H9 (cell line): ENCODE measurements at regions not wholly inside any gene's neighbourhood (a gene's known extent, or its start where the extent isn't known, plus 50 kb on each side); places are given as distances from the start of the nearest gene placed in this dataset.

Experiments used
- DNase-seq: peaks from one replicate; pipeline ENCODE4 v3.0.0-alpha.2; 2017
- H2AFZ ChIP-seq: one replicate; pipeline ENCODE4 v1.6.1; 2013; ENCODE audit warnings: mild to moderate bottlenecking, low read length, control low read depth, moderate library complexity
- H2AK5ac ChIP-seq: 2 replicates; pipeline ENCODE4 v1.6.1; 2013; ENCODE audit warnings: low read length, control low read depth, mixed read lengths; ENCODE audit not compliant: insufficient read length
- H2BK120ac ChIP-seq: one replicate; pipeline ENCODE4 v1.6.1; 2013; ENCODE audit warnings: low read depth, mild to moderate bottlenecking, low read length, control low read depth, inconsistent platforms; ENCODE audit not compliant: poor library complexity, severe bottlenecking
- H2BK12ac ChIP-seq: 2 replicates; pipeline ENCODE4 v1.6.1; 2013; ENCODE audit warnings: low read length, control low read depth, mixed read lengths, low read depth; ENCODE audit not compliant: insufficient read length
- H2BK15ac ChIP-seq: 2 replicates; pipeline ENCODE4 v1.6.1; 2013; ENCODE audit warnings: low read depth, low read length, control low read depth
- H2BK20ac ChIP-seq: one replicate; pipeline ENCODE4 v1.6.1; 2013; ENCODE audit warnings: low read depth, mild to moderate bottlenecking, low read length, control low read depth, inconsistent platforms; ENCODE audit not compliant: poor library complexity, severe bottlenecking
- H2BK5ac ChIP-seq: 2 replicates; pipeline ENCODE4 v1.6.1; 2013; ENCODE audit warnings: low read length, control low read depth, mixed read lengths; ENCODE audit not compliant: insufficient read length
- H3K14ac ChIP-seq: 2 replicates; pipeline ENCODE4 v1.6.1; 2013; ENCODE audit warnings: low read length, control low read depth; ENCODE audit not compliant: insufficient read depth
- H3K18ac ChIP-seq: 2 replicates; pipeline ENCODE4 v1.6.1; 2013; ENCODE audit warnings: low read depth, mild to moderate bottlenecking, mixed read lengths, low read length, control low read depth; ENCODE audit not compliant: insufficient read length
- H3K23ac ChIP-seq: 2 replicates; pipeline ENCODE4 v1.6.1; 2013; ENCODE audit warnings: low read length, control low read depth, mixed read lengths, low read depth; ENCODE audit not compliant: insufficient read length
- H3K23me2 ChIP-seq: 2 replicates; pipeline ENCODE4 v1.6.1; 2013; ENCODE audit warnings: low read depth, mild to moderate bottlenecking, mixed read lengths, low read length, control low read depth; ENCODE audit not compliant: insufficient read length, poor library complexity, severe bottlenecking
- H3K27ac ChIP-seq: 2 replicates; pipeline ENCODE4 v1.5.1; 2013; ENCODE audit warnings: low read length, control low read depth, mixed read lengths, low read depth; ENCODE audit not compliant: insufficient read length
- H3K27me3 ChIP-seq: 2 replicates; pipeline ENCODE4 v1.6.1; 2013; ENCODE audit warnings: low read length, control low read depth, inconsistent platforms; ENCODE audit not compliant: insufficient read depth
- H3K4ac ChIP-seq: 2 replicates; pipeline ENCODE4 v1.6.1; 2013; ENCODE audit warnings: low read depth, mild to moderate bottlenecking, control low read depth, inconsistent platforms, low read length, moderate library complexity
- H3K4me1 ChIP-seq: 2 replicates; pipeline ENCODE4 v1.6.1; 2013; ENCODE audit warnings: low read length, control low read depth, inconsistent platforms; ENCODE audit not compliant: insufficient read depth
- H3K4me2 ChIP-seq: 2 replicates; pipeline ENCODE4 v1.6.1; 2013; ENCODE audit warnings: low read length, control low read depth, mixed read lengths; ENCODE audit not compliant: insufficient read length, insufficient read depth
- H3K56ac ChIP-seq: 2 replicates; pipeline ENCODE4 v1.6.1; 2013; ENCODE audit warnings: low read depth, mild to moderate bottlenecking, mixed read lengths, low read length, control low read depth; ENCODE audit not compliant: insufficient read length
- H3K79me1 ChIP-seq: 2 replicates; pipeline ENCODE4 v1.6.1; 2013; ENCODE audit warnings: low read depth, mild to moderate bottlenecking, moderate library complexity, low read length, control low read depth, inconsistent platforms; ENCODE audit not compliant: insufficient read depth, poor library complexity, severe bottlenecking
- H3K79me2 ChIP-seq: 2 replicates; pipeline ENCODE4 v1.6.1; 2013; ENCODE audit warnings: low read length, control low read depth, inconsistent platforms; ENCODE audit not compliant: insufficient read depth
- H3K9ac ChIP-seq: 2 replicates; pipeline ENCODE4 v1.6.1; 2013; ENCODE audit warnings: low read length, control low read depth, mixed read lengths; ENCODE audit not compliant: insufficient read length; ENCODE audit errors: extremely low read depth
- H3K9me3 ChIP-seq: one replicate; pipeline ENCODE4 v1.6.1; 2013; ENCODE audit warnings: low read depth, low read length, inconsistent platforms; ENCODE audit not compliant: control insufficient read depth
- H3T11ph ChIP-seq: one replicate; pipeline ENCODE4 v1.6.1; 2013; ENCODE audit warnings: mild to moderate bottlenecking, low read length, control low read depth, inconsistent platforms
- H4K20me1 ChIP-seq: one replicate; pipeline ENCODE4 v1.6.1; 2013; ENCODE audit not compliant: control insufficient read depth, insufficient read length, insufficient read depth
- H4K5ac ChIP-seq: 2 replicates; pipeline ENCODE4 v1.6.1; 2013; ENCODE audit warnings: low read depth, mild to moderate bottlenecking, mixed read lengths, low read length, control low read depth; ENCODE audit not compliant: insufficient read length
- H4K8ac ChIP-seq: replicated peaks from 2 replicates; pipeline ENCODE4 v1.6.1; 2013; ENCODE audit warnings: low read length, control low read depth, mixed read lengths, low read depth; ENCODE audit not compliant: insufficient read length
- H4K91ac ChIP-seq: 2 replicates; pipeline ENCODE4 v1.6.1; 2013; ENCODE audit warnings: low read depth, mild to moderate bottlenecking, moderate library complexity, mixed read lengths, low read length, control low read depth; ENCODE audit not compliant: insufficient read length
- H3K27ac Mint-ChIP-seq, 3 experiments: 2 replicates in 2 of 3; 3 replicates in 1 of 3; pipeline ENCODE4 v1.8.0; 2020 to 2021; ENCODE audit warnings: mixed read lengths in 3 of 3, mild to moderate bottlenecking in 1 of 3, moderate library complexity in 1 of 3
- H3K27me3 Mint-ChIP-seq: 2 replicates; pipeline ENCODE4 v1.8.0; 2021; ENCODE audit warnings: low read depth, mild to moderate bottlenecking, moderate library complexity, mixed read lengths
- H3K36me3 Mint-ChIP-seq, 3 experiments: 2 replicates in 2 of 3; 3 replicates in 1 of 3; pipeline ENCODE4 v1.8.0; 2020 to 2021; ENCODE audit warnings: low read depth in 3 of 3, mixed read lengths in 3 of 3; ENCODE audit not compliant: insufficient read depth in 1 of 3
- H3K4me1 Mint-ChIP-seq, 2 experiments: 2 replicates each; pipeline ENCODE4 v1.8.0; 2020; ENCODE audit warnings: mixed read lengths in 2 of 2
- H3K4me3 Mint-ChIP-seq, 2 experiments: 2 replicates in 1 of 2; 3 replicates in 1 of 2; pipeline ENCODE4 v1.8.0; 2020 to 2021; ENCODE audit warnings: mild to moderate bottlenecking in 2 of 2, mixed read lengths in 2 of 2, moderate library complexity in 1 of 2
- H3K9me3 Mint-ChIP-seq, 2 experiments: 2 replicates in 1 of 2; 3 replicates in 1 of 2; pipeline ENCODE4 v1.8.0; 2020; ENCODE audit warnings: mild to moderate bottlenecking in 2 of 2, mixed read lengths in 2 of 2, moderate library complexity in 1 of 2
- WGBS: extraction: QIAGEN DNeasy Blood & Tissue Kit; methylation state at CpG from one replicate; pipeline ENCODE4 v1.1.7; 2013; ENCODE audit warnings: missing lambda C conversion rate, low lambda C conversion rate, mixed read lengths; ENCODE audit not compliant: insufficient read length; ENCODE audit errors: extremely low coverage; 5-methylcytosine and 5-hydroxymethylcytosine counted together
- TF ChIP-seq, protein P1 (sequence below): fragments of 200-600 bp; sonication (generic); conservative IDR thresholded peaks from 3 replicates; pipeline ENCODE4 v1.8.0; 2021; ENCODE audit warnings: antibody characterized with exemption, mild to moderate bottlenecking

DNA sequence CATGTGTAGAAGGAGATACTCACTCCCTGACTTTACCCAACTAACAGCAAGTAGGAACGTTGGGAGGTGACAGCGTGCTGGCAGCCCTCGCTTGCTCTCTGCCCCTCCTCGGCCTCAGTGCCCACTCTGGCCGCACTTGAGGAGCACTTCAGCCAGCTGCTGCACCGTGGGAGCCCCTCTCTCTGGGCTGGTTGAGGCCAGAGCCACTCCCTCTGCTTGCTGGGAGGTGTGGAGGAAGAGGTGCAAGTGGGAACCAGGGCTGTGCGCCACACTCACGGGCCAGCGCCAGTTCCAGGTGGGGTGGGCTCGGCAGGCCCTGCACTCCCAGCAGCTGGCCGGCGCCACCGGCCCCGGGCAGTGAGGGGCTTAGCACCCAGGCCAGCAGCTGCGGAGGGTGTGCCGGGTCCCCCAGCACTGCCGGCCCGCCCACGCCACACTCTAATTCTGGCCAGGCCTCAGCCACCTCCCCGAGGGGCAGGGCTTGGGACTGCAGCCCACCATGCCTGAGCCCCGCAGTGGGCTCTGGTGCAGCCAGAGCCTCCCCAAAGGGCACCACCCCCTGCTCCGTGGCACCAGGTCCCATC, 68.4 kb upstream of the FRMD4B start:
- H3K14ac ChIP-seq, result no peak overlapping the region; the same call in 1 of the 2 replicates
- H3K79me2 ChIP-seq, result no peaks in the 10 kb centered on the region

More for the DNA sequence above, 68.4 kb upstream of the FRMD4B start:
- Histone ChIP-seq H3K18ac (no peak overlapping the region), H2BK120ac (no peak overlapping the region), H3K79me1 (no peaks in the 10 kb centered on the region), H2BK5ac (no peak overlapping the region), H4K91ac (no peak overlapping the region), H2AFZ (no peak overlapping the region), H4K20me1 (no peaks in the 10 kb centered on the region), H3K27ac (no peak overlapping the region), H3K9me3 (no peaks in the 10 kb centered on the region), H3K9ac (no peak overlapping the region), H2BK15ac (no peak overlapping the region), H3K56ac (no peak overlapping the region), H2BK20ac (peak overlapping the region; percentile 30), H3K4me1 (no peaks in the 10 kb centered on the region), H3K23me2 (no peaks in the 10 kb centered on the region), H2AK5ac (no peak overlapping the region), H4K8ac (no peak overlapping the region), H3K23ac (no peak overlapping the region), H3K4me2 (no peak overlapping the region), H3K4ac (no peak overlapping the region; the same call in 1 of the 2 replicates), H4K5ac (no peak overlapping the region), H3K27me3 (no peaks in the 10 kb centered on the region), H2BK12ac (no peak overlapping the region), H3T11ph (no peak overlapping the region)
- Mint-ChIP-seq H3K4me1 (no peaks in the 10 kb centered on the region), H3K27ac (no peak overlapping the region), H3K36me3 (no peaks in the 10 kb centered on the region), H3K9me3 (no peaks in the 10 kb centered on the region), H3K4me3 (no peak overlapping the region), H3K27me3 (no peaks in the 10 kb centered on the region; the same call in 1 of the 2 replicates)
- WGBS, result no CpG with 5 or more reads among the region's 22 CpGs
- TF ChIP-seq, protein P1, sequence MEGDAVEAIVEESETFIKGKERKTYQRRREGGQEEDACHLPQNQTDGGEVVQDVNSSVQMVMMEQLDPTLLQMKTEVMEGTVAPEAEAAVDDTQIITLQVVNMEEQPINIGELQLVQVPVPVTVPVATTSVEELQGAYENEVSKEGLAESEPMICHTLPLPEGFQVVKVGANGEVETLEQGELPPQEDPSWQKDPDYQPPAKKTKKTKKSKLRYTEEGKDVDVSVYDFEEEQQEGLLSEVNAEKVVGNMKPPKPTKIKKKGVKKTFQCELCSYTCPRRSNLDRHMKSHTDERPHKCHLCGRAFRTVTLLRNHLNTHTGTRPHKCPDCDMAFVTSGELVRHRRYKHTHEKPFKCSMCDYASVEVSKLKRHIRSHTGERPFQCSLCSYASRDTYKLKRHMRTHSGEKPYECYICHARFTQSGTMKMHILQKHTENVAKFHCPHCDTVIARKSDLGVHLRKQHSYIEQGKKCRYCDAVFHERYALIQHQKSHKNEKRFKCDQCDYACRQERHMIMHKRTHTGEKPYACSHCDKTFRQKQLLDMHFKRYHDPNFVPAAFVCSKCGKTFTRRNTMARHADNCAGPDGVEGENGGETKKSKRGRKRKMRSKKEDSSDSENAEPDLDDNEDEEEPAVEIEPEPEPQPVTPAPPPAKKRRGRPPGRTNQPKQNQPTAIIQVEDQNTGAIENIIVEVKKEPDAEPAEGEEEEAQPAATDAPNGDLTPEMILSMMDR, result no peak
- no peak for DNase-seq
